ENCODE measurements at regions not wholly inside any gene's neighbourhood (a gene's known extent, or its start where the extent isn't known, plus 50 kb on each side); places are given as distances from the start of the nearest gene placed in this dataset.

GRCh38 chr15:66845266-66845785, 143.3 kb downstream of the SMAD6 start:
- TF ChIP-seq TCF7 (CRISPR knock-in tag; IDR thresholded peaks at IDR 0.05; ENCODE audit: low read depth) (no peak), CTCF (IDR thresholded peaks at IDR 0.05) (no peak), TEAD4 (CRISPR knock-in tag; IDR thresholded peaks at IDR 0.05) (no peak)
